ENCODE measurements at regions not wholly inside any gene's neighbourhood (a gene's known extent, or its start where the extent isn't known, plus 50 kb on each side); places are given as distances from the start of the nearest gene placed in this dataset.

GRCh38 chr6:170164271-170164900 is 126.5 kb downstream of the DLL1 start:
- ATAC-seq = no peak

GRCh38 chr6:170163405-170164170 is 127.3 kb downstream of the DLL1 start:
- DNase-seq (ENCODE audit: low spot score) (no peak), ATAC-seq (no peak)

More at GRCh38 chr6:170164271-170164900, 126.5 kb downstream of the DLL1 start:
- no peak for DNase-seq (ENCODE audit: low spot score)

GRCh38 chr6:170162775-170163404 is 128.0 kb downstream of the DLL1 start:
- ATAC-seq = no peak
- no peak for DNase-seq (ENCODE audit: low spot score)

GRCh38 chr6:170162011-170162774 is 128.7 kb downstream of the DLL1 start:
- DNase-seq (ENCODE audit: low spot score) = no peak
- ATAC-seq = no peak

- ATAC-seq (no peak), DNase-seq (ENCODE audit: low spot score) (no peak)
Observed at GRCh38 chr6:170160628-170161611, 130.0 kb downstream of the DLL1 start.

GRCh38 chr6:170160031-170160627 is 130.7 kb downstream of the DLL1 start:
- DNase-seq (ENCODE audit: low spot score) (no peak), ATAC-seq (no peak)

GRCh38 chr6:170159022-170159965 is 131.6 kb downstream of the DLL1 start:
- no peak for DNase-seq (ENCODE audit: low spot score)
- no peak for ATAC-seq

GRCh38 chr6:170158296-170159021 is 132.4 kb downstream of the DLL1 start:
- DNase-seq (ENCODE audit: low spot score) = no peak

GRCh38 chr6:170157567-170158218 is 133.2 kb downstream of the DLL1 start:
- no peak for DNase-seq (ENCODE audit: low spot score)
- no peak for ATAC-seq

More at GRCh38 chr6:170158296-170159021, 132.4 kb downstream of the DLL1 start:
- no peak for ATAC-seq

GRCh38 chr6:170156448-170157375 is 134.2 kb downstream of the DLL1 start:
- no peak for DNase-seq (ENCODE audit: low spot score)
- no peak for ATAC-seq

- no peak for ATAC-seq
Observed at GRCh38 chr6:170155464-170156196, 135.2 kb downstream of the DLL1 start.

GRCh38 chr6:170153436-170154319 is 137.2 kb downstream of the DLL1 start:
- ATAC-seq (no peak), DNase-seq (ENCODE audit: low spot score) (no peak)

More at GRCh38 chr6:170155464-170156196, 135.2 kb downstream of the DLL1 start:
- no peak for DNase-seq (ENCODE audit: low spot score)

- DNase-seq (ENCODE audit: low spot score) (peak; percentile 62), ATAC-seq (peak; percentile 78)
Observed at GRCh38 chr6:170152989-170153388, 137.9 kb downstream of the DLL1 start.
